ENCODE measurements at regions not wholly inside any gene's neighbourhood (a gene's known extent, or its start where the extent isn't known, plus 50 kb on each side); places are given as distances from the start of the nearest gene placed in this dataset.

DNA sequence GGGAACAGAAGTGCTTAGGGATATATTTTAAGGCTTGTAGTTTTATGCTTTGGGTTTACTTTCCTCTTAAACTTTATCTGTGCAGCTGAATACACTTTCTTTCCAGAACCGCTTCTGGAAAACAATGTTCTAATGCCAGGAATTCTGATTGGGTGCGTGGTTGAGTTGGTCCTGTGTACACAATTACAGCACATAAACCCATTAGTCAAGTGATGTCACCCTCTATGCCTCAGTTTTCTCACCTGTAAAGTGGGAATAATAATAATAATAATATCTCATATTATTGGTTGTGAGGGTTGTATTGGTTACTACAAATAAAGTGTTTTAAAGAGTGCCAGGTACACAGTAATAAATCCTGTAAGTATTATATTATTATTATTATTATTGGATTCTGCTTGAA, 129.2 kb downstream of the MID1IP1 start:
- TF ChIP-seq, protein P1, sequence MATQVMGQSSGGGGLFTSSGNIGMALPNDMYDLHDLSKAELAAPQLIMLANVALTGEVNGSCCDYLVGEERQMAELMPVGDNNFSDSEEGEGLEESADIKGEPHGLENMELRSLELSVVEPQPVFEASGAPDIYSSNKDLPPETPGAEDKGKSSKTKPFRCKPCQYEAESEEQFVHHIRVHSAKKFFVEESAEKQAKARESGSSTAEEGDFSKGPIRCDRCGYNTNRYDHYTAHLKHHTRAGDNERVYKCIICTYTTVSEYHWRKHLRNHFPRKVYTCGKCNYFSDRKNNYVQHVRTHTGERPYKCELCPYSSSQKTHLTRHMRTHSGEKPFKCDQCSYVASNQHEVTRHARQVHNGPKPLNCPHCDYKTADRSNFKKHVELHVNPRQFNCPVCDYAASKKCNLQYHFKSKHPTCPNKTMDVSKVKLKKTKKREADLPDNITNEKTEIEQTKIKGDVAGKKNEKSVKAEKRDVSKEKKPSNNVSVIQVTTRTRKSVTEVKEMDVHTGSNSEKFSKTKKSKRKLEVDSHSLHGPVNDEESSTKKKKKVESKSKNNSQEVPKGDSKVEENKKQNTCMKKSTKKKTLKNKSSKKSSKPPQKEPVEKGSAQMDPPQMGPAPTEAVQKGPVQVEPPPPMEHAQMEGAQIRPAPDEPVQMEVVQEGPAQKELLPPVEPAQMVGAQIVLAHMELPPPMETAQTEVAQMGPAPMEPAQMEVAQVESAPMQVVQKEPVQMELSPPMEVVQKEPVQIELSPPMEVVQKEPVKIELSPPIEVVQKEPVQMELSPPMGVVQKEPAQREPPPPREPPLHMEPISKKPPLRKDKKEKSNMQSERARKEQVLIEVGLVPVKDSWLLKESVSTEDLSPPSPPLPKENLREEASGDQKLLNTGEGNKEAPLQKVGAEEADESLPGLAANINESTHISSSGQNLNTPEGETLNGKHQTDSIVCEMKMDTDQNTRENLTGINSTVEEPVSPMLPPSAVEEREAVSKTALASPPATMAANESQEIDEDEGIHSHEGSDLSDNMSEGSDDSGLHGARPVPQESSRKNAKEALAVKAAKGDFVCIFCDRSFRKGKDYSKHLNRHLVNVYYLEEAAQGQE (IDR thresholded peaks at IDR 0.05; ENCODE audit: borderline replicate concordance) = no peak
- no peak for TF ChIP-seq TAF1 (IDR thresholded peaks at IDR 0.05; ENCODE audit: low read depth)
- TF ChIP-seq EP300 (conservative IDR thresholded peaks at IDR 0.05; ENCODE audit: poor library complexity, severe bottlenecking) = no peak
- no peak for TF ChIP-seq RAD21 (conservative IDR thresholded peaks at IDR 0.05)
- TF ChIP-seq, protein P2, sequence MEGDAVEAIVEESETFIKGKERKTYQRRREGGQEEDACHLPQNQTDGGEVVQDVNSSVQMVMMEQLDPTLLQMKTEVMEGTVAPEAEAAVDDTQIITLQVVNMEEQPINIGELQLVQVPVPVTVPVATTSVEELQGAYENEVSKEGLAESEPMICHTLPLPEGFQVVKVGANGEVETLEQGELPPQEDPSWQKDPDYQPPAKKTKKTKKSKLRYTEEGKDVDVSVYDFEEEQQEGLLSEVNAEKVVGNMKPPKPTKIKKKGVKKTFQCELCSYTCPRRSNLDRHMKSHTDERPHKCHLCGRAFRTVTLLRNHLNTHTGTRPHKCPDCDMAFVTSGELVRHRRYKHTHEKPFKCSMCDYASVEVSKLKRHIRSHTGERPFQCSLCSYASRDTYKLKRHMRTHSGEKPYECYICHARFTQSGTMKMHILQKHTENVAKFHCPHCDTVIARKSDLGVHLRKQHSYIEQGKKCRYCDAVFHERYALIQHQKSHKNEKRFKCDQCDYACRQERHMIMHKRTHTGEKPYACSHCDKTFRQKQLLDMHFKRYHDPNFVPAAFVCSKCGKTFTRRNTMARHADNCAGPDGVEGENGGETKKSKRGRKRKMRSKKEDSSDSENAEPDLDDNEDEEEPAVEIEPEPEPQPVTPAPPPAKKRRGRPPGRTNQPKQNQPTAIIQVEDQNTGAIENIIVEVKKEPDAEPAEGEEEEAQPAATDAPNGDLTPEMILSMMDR (IDR thresholded peaks at IDR 0.05; ENCODE audit: poor library complexity, severe bottlenecking) = no peak
- TF ChIP-seq EZH2 (IDR thresholded peaks at IDR 0.05; ENCODE audit: borderline replicate concordance, insufficient read depth, low read length, poor library complexity, severe bottlenecking) = no peak
- TF ChIP-seq SMC3 (conservative IDR thresholded peaks at IDR 0.05; ENCODE audit: poor library complexity) = no peak
- no peak for TF ChIP-seq MXI1 (conservative IDR thresholded peaks at IDR 0.05; ENCODE audit: poor library complexity, severe bottlenecking)
- TF ChIP-seq POLR2AphosphoS5 (IDR thresholded peaks at IDR 0.05) = no peak
- no peaks in the 10 kb centered on the region for H4K20me1 ChIP-seq (ENCODE audit: insufficient read depth)
- no peaks in the 10 kb centered on the region for H3F3A ChIP-seq (ENCODE audit: insufficient read depth, low read length, poor library complexity, severe bottlenecking)
- H3K9me3 ChIP-seq (ENCODE audit: low read length) = no peaks in the 10 kb centered on the region
- no peak overlapping the region for H3K4me3 ChIP-seq (ENCODE audit: low read length)
- H3K27ac ChIP-seq (ENCODE audit: low read length) = no peak overlapping the region
- no peaks in the 10 kb centered on the region for H3K79me2 ChIP-seq (replicated peaks; ENCODE audit: insufficient read depth, low read length)
- H3K9ac ChIP-seq (ENCODE audit: low read length) = no peak overlapping the region
- H3K27me3 ChIP-seq (ENCODE audit: insufficient read depth, low read depth, low read length) = no peaks in the 10 kb centered on the region
- no peaks in the 10 kb centered on the region for H3K9me2 ChIP-seq (ENCODE audit: insufficient read depth, low read length)
- H3K36me3 ChIP-seq (ENCODE audit: insufficient read depth, low read length) = no peaks in the 10 kb centered on the region
- no peak overlapping the region for H3K4me2 ChIP-seq (ENCODE audit: low read length)
- H2AFZ ChIP-seq (ENCODE audit: low read depth, low read length) = no peak overlapping the region

DNA sequence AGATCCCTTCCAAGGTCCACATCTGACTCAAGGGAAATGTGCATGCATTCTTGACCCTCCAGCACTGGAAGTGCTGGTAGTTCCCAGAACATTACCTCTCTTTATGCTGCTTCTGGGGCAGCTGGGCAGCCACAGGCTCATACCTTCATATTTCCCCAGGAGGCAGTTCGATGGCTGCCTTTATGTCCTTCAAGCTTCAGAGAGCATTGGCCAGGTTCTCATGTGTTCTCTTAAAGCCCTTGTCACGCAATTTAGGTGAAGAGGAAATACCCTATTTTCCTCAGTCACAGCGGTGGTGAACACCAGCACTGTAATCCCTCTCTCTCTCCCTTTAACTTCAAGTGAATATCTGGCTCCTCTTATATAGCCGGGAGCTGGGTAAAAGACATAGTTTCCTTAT, 134.3 kb downstream of the MID1IP1 start:
- Histone ChIP-seq H3K9me2 (ENCODE audit: insufficient read depth, low read length) (no peaks in the 10 kb centered on the region), H4K20me1 (ENCODE audit: insufficient read depth) (no peaks in the 10 kb centered on the region), H3K27ac (ENCODE audit: low read length) (no peak overlapping the region), H3K9me3 (ENCODE audit: low read length) (no peaks in the 10 kb centered on the region), H3F3A (ENCODE audit: insufficient read depth, low read length, poor library complexity, severe bottlenecking) (no peaks in the 10 kb centered on the region), H3K36me3 (ENCODE audit: insufficient read depth, low read length) (no peaks in the 10 kb centered on the region), H3K79me2 (replicated peaks; ENCODE audit: insufficient read depth, low read length) (no peaks in the 10 kb centered on the region), H3K9ac (ENCODE audit: low read length) (no peak overlapping the region), H3K4me2 (ENCODE audit: low read length) (no peak overlapping the region), H3K27me3 (ENCODE audit: insufficient read depth, low read depth, low read length) (no peaks in the 10 kb centered on the region), H3K4me3 (ENCODE audit: low read length) (no peak overlapping the region), H2AFZ (ENCODE audit: low read depth, low read length) (no peak overlapping the region)
- TF ChIP-seq TAF1 (IDR thresholded peaks at IDR 0.05; ENCODE audit: low read depth) = no peak
- no peak for TF ChIP-seq SMC3 (conservative IDR thresholded peaks at IDR 0.05; ENCODE audit: poor library complexity)

DNA sequence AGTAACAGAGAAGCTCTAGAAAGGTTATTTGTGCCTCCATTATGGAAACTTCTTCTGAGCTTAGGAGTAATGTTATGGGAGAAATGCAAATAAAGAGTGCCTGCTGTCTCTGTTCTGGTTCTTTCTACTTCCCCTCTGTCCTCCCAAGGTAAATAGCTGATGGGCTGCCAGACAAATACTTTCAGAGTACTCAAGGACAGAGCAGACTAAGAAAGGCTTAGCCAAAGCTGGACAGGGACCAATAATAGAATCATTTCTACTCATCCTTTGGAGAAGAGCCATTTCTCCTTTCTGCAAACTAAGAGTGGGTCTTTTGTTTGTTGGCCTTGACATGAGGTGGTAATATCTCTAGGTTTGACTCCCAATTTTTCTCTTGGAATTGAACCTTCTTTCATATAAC, 136.1 kb downstream of the MID1IP1 start:
- Histone ChIP-seq H3K4me3 (ENCODE audit: low read length) (no peak overlapping the region), H3K27ac (ENCODE audit: low read length) (no peak overlapping the region), H3K9ac (ENCODE audit: low read length) (no peak overlapping the region), H3K4me2 (ENCODE audit: low read length) (no peak overlapping the region), H3K9me3 (ENCODE audit: low read length) (no peaks in the 10 kb centered on the region), H3K79me2 (replicated peaks; ENCODE audit: insufficient read depth, low read length) (no peaks in the 10 kb centered on the region), H3K36me3 (ENCODE audit: insufficient read depth, low read length) (no peaks in the 10 kb centered on the region), H3K9me2 (ENCODE audit: insufficient read depth, low read length) (no peaks in the 10 kb centered on the region), H4K20me1 (ENCODE audit: insufficient read depth) (no peaks in the 10 kb centered on the region), H2AFZ (ENCODE audit: low read depth, low read length) (no peak overlapping the region), H3K27me3 (ENCODE audit: insufficient read depth, low read depth, low read length) (no peaks in the 10 kb centered on the region), H3F3A (ENCODE audit: insufficient read depth, low read length, poor library complexity, severe bottlenecking) (no peaks in the 10 kb centered on the region)
- TF ChIP-seq RAD21 (conservative IDR thresholded peaks at IDR 0.05) = no peak
